Neuronal stem cell (in vitro differentiated cells): ENCODE measurements at regions not wholly inside any gene's neighbourhood (a gene's known extent, or its start where the extent isn't known, plus 50 kb on each side); places are given as distances from the start of the nearest gene placed in this dataset. TPM values are rescaled to one million over a fixed set of nuclear protein-coding genes. Genes with fewer than 3 reads are reported as not detected.

Experiments used
- DNase-seq: peaks from one replicate; pipeline ENCODE4 v3.0.0-alpha.2; 2013; ENCODE audit warnings: low spot score
- H2AFZ ChIP-seq: one replicate; pipeline ENCODE4 v1.6.1; 2013; ENCODE audit warnings: mild to moderate bottlenecking, low read length, inconsistent platforms
- H2AK5ac ChIP-seq: 2 replicates; pipeline ENCODE4 v1.6.1; 2013; ENCODE audit warnings: low read depth, mild to moderate bottlenecking, inconsistent platforms, low read length, moderate library complexity, mixed read lengths
- H2BK120ac ChIP-seq: 2 replicates; pipeline ENCODE4 v1.6.1; 2013; ENCODE audit warnings: low read depth, mild to moderate bottlenecking, inconsistent platforms, low read length, moderate library complexity, mixed read lengths
- H2BK12ac ChIP-seq: one replicate; pipeline ENCODE4 v1.6.1; 2013; ENCODE audit warnings: low read length, inconsistent platforms
- H2BK15ac ChIP-seq: 2 replicates; pipeline ENCODE4 v1.6.1; 2013; ENCODE audit warnings: mild to moderate bottlenecking, low read length, inconsistent platforms, mixed read lengths
- H2BK5ac ChIP-seq: one replicate; pipeline ENCODE4 v1.6.1; 2013; ENCODE audit warnings: inconsistent platforms, mild to moderate bottlenecking, low read length, moderate library complexity
- H3K14ac ChIP-seq: one replicate; pipeline ENCODE4 v1.6.1; 2013; ENCODE audit warnings: low read length, inconsistent platforms
- H3K18ac ChIP-seq: 2 replicates; pipeline ENCODE4 v1.6.1; 2013; ENCODE audit warnings: low read length, inconsistent platforms
- H3K23ac ChIP-seq: 2 replicates; pipeline ENCODE4 v1.6.1; 2013; ENCODE audit warnings: low read depth, mild to moderate bottlenecking, mixed read lengths, low read length, inconsistent platforms; ENCODE audit not compliant: poor library complexity
- H3K27ac ChIP-seq: replicated peaks from 3 replicates; pipeline ENCODE4 v1.5.1; 2013; ENCODE audit warnings: low read length, inconsistent platforms
- H3K27me3 ChIP-seq, 3 experiments: 2 replicates each; pipeline ENCODE4 v1.6.1; 2013; ENCODE audit warnings: low read length in 3 of 3, mild to moderate bottlenecking in 2 of 3, inconsistent platforms in 1 of 3, low read depth in 1 of 3, mixed read lengths in 1 of 3, moderate library complexity in 1 of 3; ENCODE audit not compliant: control insufficient read depth in 3 of 3, insufficient read depth in 3 of 3
- H3K36me3 ChIP-seq, 2 donors: replicated peaks in 1 of 2; 2 replicates each; pipeline ENCODE4 v1.6.1; 2013; ENCODE audit warnings: low read length in 2 of 2; ENCODE audit not compliant: control insufficient read depth in 2 of 2, insufficient read depth in 2 of 2
- H3K4ac ChIP-seq: 2 replicates; pipeline ENCODE4 v1.6.1; 2013; ENCODE audit warnings: inconsistent platforms, mild to moderate bottlenecking, low read length, moderate library complexity
- H3K4me1 ChIP-seq, 2 donors: 1 replicate in 1 of 2; 2 replicates in 1 of 2; pipeline ENCODE4 v1.6.1; 2013; ENCODE audit warnings: low read length in 2 of 2, low read depth in 1 of 2; ENCODE audit not compliant: control insufficient read depth in 2 of 2, insufficient read depth in 1 of 2
- H3K4me2 ChIP-seq: one replicate; pipeline ENCODE4 v1.6.1; 2013; ENCODE audit warnings: mild to moderate bottlenecking, low read length, inconsistent platforms; ENCODE audit not compliant: insufficient read depth, poor library complexity, severe bottlenecking
- H3K4me3 ChIP-seq, 2 donors: 2 replicates each; pipeline ENCODE4 v1.5.1; 2013; ENCODE audit warnings: low read length in 2 of 2, mild to moderate bottlenecking in 2 of 2, inconsistent platforms in 1 of 2, moderate library complexity in 1 of 2
- H3K79me1 ChIP-seq: one replicate; pipeline ENCODE4 v1.6.1; 2013; ENCODE audit warnings: low read depth, mild to moderate bottlenecking, inconsistent platforms, low read length, moderate library complexity
- H3K9ac ChIP-seq: one replicate; pipeline ENCODE4 v1.6.1; 2013; ENCODE audit warnings: mild to moderate bottlenecking, low read depth, low read length, inconsistent platforms; ENCODE audit not compliant: poor library complexity
- H3K9me3 ChIP-seq, 2 donors: replicated peaks in 1 of 2; 2 replicates each; pipeline versions ENCODE3 to v1.6.1; 2013; ENCODE audit warnings: low read length in 2 of 2, mild to moderate bottlenecking in 2 of 2, inconsistent platforms in 1 of 2, low read depth in 1 of 2, mixed read lengths in 1 of 2, moderate library complexity in 1 of 2; ENCODE audit not compliant: control insufficient read depth in 2 of 2, insufficient read depth in 1 of 2
- H4K8ac ChIP-seq: one replicate; pipeline ENCODE4 v1.6.1; 2013; ENCODE audit warnings: low read depth, mild to moderate bottlenecking, inconsistent platforms, low read length, moderate library complexity
- H4K91ac ChIP-seq: one replicate; pipeline ENCODE4 v1.6.1; 2013; ENCODE audit warnings: low read length, low read depth, mild to moderate bottlenecking, inconsistent platforms; ENCODE audit not compliant: poor library complexity
- WGBS, 2 donors: extraction: QIAGEN DNeasy Blood & Tissue Kit; methylation state at CpG; one replicate each; pipeline ENCODE4 v1.1.7; 2013; ENCODE audit warnings: missing lambda C conversion rate in 2 of 2, mixed read lengths in 1 of 2; ENCODE audit not compliant: insufficient read length in 2 of 2, insufficient replicate concordance in 1 of 2; ENCODE audit errors: extremely low coverage in 2 of 2; 5-methylcytosine and 5-hydroxymethylcytosine counted together
- small RNA-seq: library from polyadenylated mRNA; stranded (forward); fragments of <200 nt; extraction: miRNeasy Mini kit (QIAGEN cat#:217004); gene quantifications from one replicate; pipeline ENCODE3, GENCODE V24; 2013; ENCODE audit not compliant: insufficient read depth

- Histone ChIP-seq H2AFZ (no peak overlapping the region), H3K4ac (no peak overlapping the region), H3K27me3 (peaks cover 0 to 39% (median 0%) of the 10 kb centered on the region in 3 experiments), H2BK5ac (no peak overlapping the region), H3K9me3 (peaks cover 0 to 7% of the 10 kb centered on the region in 2 donors), H3K27ac (no peak overlapping the region), H2AK5ac (no peak overlapping the region), H4K91ac (no peak overlapping the region), H3K4me2 (no peak overlapping the region), H3K14ac (no peak overlapping the region), H3K9ac (no peak overlapping the region), H4K8ac (no peak overlapping the region), H3K23ac (no peak overlapping the region), H3K4me1 (peaks cover 0 to 2% of the 10 kb centered on the region in 2 donors), H3K36me3 (no peaks in the 10 kb centered on the region), H2BK15ac (no peak overlapping the region), H3K79me1 (no peaks in the 10 kb centered on the region), H3K4me3 (no peak overlapping the region), H3K18ac (no peak overlapping the region), H2BK12ac (no peak overlapping the region), H2BK120ac (no peak overlapping the region)
- no peak for DNase-seq
- no CpG with 5 or more reads among the region's 1 CpG for WGBS, 2 donors
Observed at GRCh38 chr2:10249798-10250197, 52.9 kb upstream of the HPCAL1 start.

GRCh38 chr2:10252224-10252623 is 50.5 kb upstream of the HPCAL1 start:
- no peak overlapping the region for H2BK120ac ChIP-seq
- H3K4me3 ChIP-seq = no peak overlapping the region
- H3K36me3 ChIP-seq = no peaks in the 10 kb centered on the region
- H3K4me2 ChIP-seq = no peak overlapping the region
- no peak overlapping the region for H3K27ac ChIP-seq
- no peaks in the 10 kb centered on the region for H3K79me1 ChIP-seq
- WGBS, 2 donors = no CpG with 5 or more reads among the region's 2 CpGs
- no peak overlapping the region for H4K8ac ChIP-seq
- H2BK5ac ChIP-seq = no peak overlapping the region
- no peak overlapping the region for H2AK5ac ChIP-seq
- H4K91ac ChIP-seq = no peak overlapping the region
- H2BK12ac ChIP-seq = no peak overlapping the region
- peaks cover 0 to 41% (median 0%) of the 10 kb centered on the region in 3 experiments for H3K27me3 ChIP-seq
- no peak overlapping the region for H3K23ac ChIP-seq
- H3K4me1 ChIP-seq = peaks cover 0 to 3% of the 10 kb centered on the region in 2 donors
- H3K4ac ChIP-seq = no peak overlapping the region
- H3K18ac ChIP-seq = no peak overlapping the region
- H3K9ac ChIP-seq = no peak overlapping the region
- no peak overlapping the region for H2BK15ac ChIP-seq
- no peak for DNase-seq
- no peak overlapping the region for H2AFZ ChIP-seq
- H3K9me3 ChIP-seq = peaks cover 0 to 7% of the 10 kb centered on the region in 2 donors
- H3K14ac ChIP-seq = peak overlapping the region; percentile 57

GRCh38 chr2:10252661-10253060 is 50.0 kb upstream of the HPCAL1 start:
- no peak overlapping the region for H3K23ac ChIP-seq
- no peak overlapping the region for H2BK120ac ChIP-seq
- H3K4me3 ChIP-seq = no peak overlapping the region
- H3K79me1 ChIP-seq = no peaks in the 10 kb centered on the region
- H2BK15ac ChIP-seq = no peak overlapping the region
- no peak overlapping the region for H3K4ac ChIP-seq
- DNase-seq = no peak
- no peak overlapping the region for H2BK5ac ChIP-seq
- no peak overlapping the region for H3K18ac ChIP-seq
- H3K9me3 ChIP-seq = peaks cover 0 to 7% of the 10 kb centered on the region in 2 donors
- no peak overlapping the region for H3K4me2 ChIP-seq
- peaks cover 0 to 3% of the 10 kb centered on the region in 2 donors for H3K4me1 ChIP-seq
- H4K8ac ChIP-seq = no peak overlapping the region
- H2AK5ac ChIP-seq = no peak overlapping the region
- peaks cover 0 to 46% (median 0%) of the 10 kb centered on the region in 3 experiments for H3K27me3 ChIP-seq
- H3K27ac ChIP-seq = no peak overlapping the region
- no CpG with 5 or more reads among the region's 3 CpGs for WGBS, 2 donors
- no peak overlapping the region for H2AFZ ChIP-seq
- H4K91ac ChIP-seq = no peak overlapping the region
- H3K36me3 ChIP-seq = no peaks in the 10 kb centered on the region
- no peak overlapping the region for H3K9ac ChIP-seq
- no peak overlapping the region for H3K14ac ChIP-seq
- no peak overlapping the region for H2BK12ac ChIP-seq

Small RNA genes in the stretch of these regions (small RNA-seq; reads per million reads assigned to genes)
- not detected for gene MIR4261
